Uterus (tissue), 2 donors: ENCODE measurements at regions not wholly inside any gene's neighbourhood (a gene's known extent, or its start where the extent isn't known, plus 50 kb on each side); places are given as distances from the start of the nearest gene placed in this dataset.

Experiments
- CTCF ChIP-seq, 4 experiments: fragments of 200-600 bp in 2 of 4; fragments of 450-650 bp in 2 of 4; sonication (generic) in 2 of 4; IDR thresholded peaks; one replicate each; pipeline ENCODE4 v1.5.1; 2016 to 2019; ENCODE audit warnings: antibody characterized with exemption in 4 of 4, mild to moderate bottlenecking in 2 of 4, moderate library complexity in 1 of 4
- POLR2A ChIP-seq, 2 donors: fragments of 450-650 bp; IDR thresholded peaks; one replicate each; pipeline ENCODE4 v1.6.1; 2016; ENCODE audit warnings: antibody characterized with exemption in 2 of 2, mild to moderate bottlenecking in 1 of 2, moderate library complexity in 1 of 2

- TF ChIP-seq CTCF (IDR thresholded peaks at IDR 0.05) = no peak
- no peak for TF ChIP-seq POLR2A (IDR thresholded peaks at IDR 0.05)
Observed at GRCh38 chr11:81869351-81870065, 864.2 kb downstream of the FAM181B start.
